ENCODE measurements at regions not wholly inside any gene's neighbourhood (a gene's known extent, or its start where the extent isn't known, plus 50 kb on each side); places are given as distances from the start of the nearest gene placed in this dataset.

GRCh38 chr2:129478902-129479517 lies 500.5 kb upstream of the RAB6C start:
- DNase-seq (ENCODE audit: low spot score): no peak
- 79% methylated on average over 3 of the region's 3 CpGs for WGBS (ENCODE audit: low lambda C conversion rate, missing lambda C conversion rate)

GRCh38 chr2:129479892-129480291 lies 499.6 kb upstream of the RAB6C start:
- Histone ChIP-seq H2AFZ (no peak overlapping the region), H3K79me2 (no peaks in the 10 kb centered on the region), H3K4me3 (no peak overlapping the region), H4K20me1 (ENCODE audit: insufficient read depth, poor library complexity, severe bottlenecking) (no peaks in the 10 kb centered on the region), H3K36me3 (replicated peaks; ENCODE audit: insufficient read depth, low read depth) (no peaks in the 10 kb centered on the region), H3K4me2 (no peak overlapping the region), H3K27ac (no peak overlapping the region), H3K9me2 (replicated peaks; ENCODE audit: insufficient read depth) (no peaks in the 10 kb centered on the region), H3K27me3 (peaks cover 9% of the 10 kb centered on the region), H3K4me1 (ENCODE audit: insufficient read depth) (no peaks in the 10 kb centered on the region), H3K9me3 (ENCODE audit: low read depth) (no peaks in the 10 kb centered on the region)
- TF ChIP-seq EZH2phosphoT487 (IDR thresholded peaks at IDR 0.05; ENCODE audit: low read depth, severe bottlenecking, unreplicated experiment) (no peak), EZH2 (IDR thresholded peaks at IDR 0.05; ENCODE audit: borderline replicate concordance) (no peak)
- TF ChIP-seq, protein P1, sequence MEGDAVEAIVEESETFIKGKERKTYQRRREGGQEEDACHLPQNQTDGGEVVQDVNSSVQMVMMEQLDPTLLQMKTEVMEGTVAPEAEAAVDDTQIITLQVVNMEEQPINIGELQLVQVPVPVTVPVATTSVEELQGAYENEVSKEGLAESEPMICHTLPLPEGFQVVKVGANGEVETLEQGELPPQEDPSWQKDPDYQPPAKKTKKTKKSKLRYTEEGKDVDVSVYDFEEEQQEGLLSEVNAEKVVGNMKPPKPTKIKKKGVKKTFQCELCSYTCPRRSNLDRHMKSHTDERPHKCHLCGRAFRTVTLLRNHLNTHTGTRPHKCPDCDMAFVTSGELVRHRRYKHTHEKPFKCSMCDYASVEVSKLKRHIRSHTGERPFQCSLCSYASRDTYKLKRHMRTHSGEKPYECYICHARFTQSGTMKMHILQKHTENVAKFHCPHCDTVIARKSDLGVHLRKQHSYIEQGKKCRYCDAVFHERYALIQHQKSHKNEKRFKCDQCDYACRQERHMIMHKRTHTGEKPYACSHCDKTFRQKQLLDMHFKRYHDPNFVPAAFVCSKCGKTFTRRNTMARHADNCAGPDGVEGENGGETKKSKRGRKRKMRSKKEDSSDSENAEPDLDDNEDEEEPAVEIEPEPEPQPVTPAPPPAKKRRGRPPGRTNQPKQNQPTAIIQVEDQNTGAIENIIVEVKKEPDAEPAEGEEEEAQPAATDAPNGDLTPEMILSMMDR (IDR thresholded peaks at IDR 0.05; ENCODE audit: poor library complexity): no peak
- DNase-seq (ENCODE audit: low spot score): no peak
- 55% methylated on average over 7 of the region's 7 CpGs for WGBS (ENCODE audit: low lambda C conversion rate, missing lambda C conversion rate)

More at GRCh38 chr2:129478902-129479517, 500.5 kb upstream of the RAB6C start:
- Histone ChIP-seq H3K36me3 (replicated peaks; ENCODE audit: insufficient read depth, low read depth) (no peaks in the 10 kb centered on the region), H3K9me2 (replicated peaks; ENCODE audit: insufficient read depth) (no peaks in the 10 kb centered on the region), H3K4me1 (ENCODE audit: insufficient read depth) (no peaks in the 10 kb centered on the region), H3K4me3 (no peak overlapping the region), H4K20me1 (ENCODE audit: insufficient read depth, poor library complexity, severe bottlenecking) (no peaks in the 10 kb centered on the region), H3K79me2 (no peaks in the 10 kb centered on the region), H2AFZ (no peak overlapping the region), H3K4me2 (no peak overlapping the region), H3K9me3 (ENCODE audit: low read depth) (no peaks in the 10 kb centered on the region), H3K27ac (no peak overlapping the region), H3K27me3 (peaks cover 9% of the 10 kb centered on the region)
- TF ChIP-seq, protein P1 (IDR thresholded peaks at IDR 0.05; ENCODE audit: poor library complexity): no peak
- TF ChIP-seq EZH2 (IDR thresholded peaks at IDR 0.05; ENCODE audit: borderline replicate concordance): no peak
- no peak for TF ChIP-seq EZH2phosphoT487 (IDR thresholded peaks at IDR 0.05; ENCODE audit: low read depth, severe bottlenecking, unreplicated experiment)

- Histone ChIP-seq H3K9me2 (replicated peaks; ENCODE audit: insufficient read depth) (no peaks in the 10 kb centered on the region), H3K4me1 (ENCODE audit: insufficient read depth) (no peaks in the 10 kb centered on the region), H3K79me2 (no peaks in the 10 kb centered on the region), H3K36me3 (replicated peaks; ENCODE audit: insufficient read depth, low read depth) (no peaks in the 10 kb centered on the region), H2AFZ (no peak overlapping the region), H4K20me1 (ENCODE audit: insufficient read depth, poor library complexity, severe bottlenecking) (no peaks in the 10 kb centered on the region), H3K27me3 (peaks cover 9% of the 10 kb centered on the region), H3K4me2 (no peak overlapping the region), H3K4me3 (no peak overlapping the region), H3K9me3 (ENCODE audit: low read depth) (no peaks in the 10 kb centered on the region), H3K27ac (no peak overlapping the region)
- TF ChIP-seq, protein P1 (IDR thresholded peaks at IDR 0.05; ENCODE audit: poor library complexity): no peak
- TF ChIP-seq EZH2 (IDR thresholded peaks at IDR 0.05; ENCODE audit: borderline replicate concordance) (no peak), EZH2phosphoT487 (IDR thresholded peaks at IDR 0.05; ENCODE audit: low read depth, severe bottlenecking, unreplicated experiment) (no peak)
- no peak for DNase-seq (ENCODE audit: low spot score)
- 90% methylated on average over 3 of the region's 3 CpGs for WGBS (ENCODE audit: low lambda C conversion rate, missing lambda C conversion rate)
These were observed 498.7 kb upstream of the RAB6C start for GRCh38 chr2:129480790-129481189.
